Tibial nerve (tissue), 4 donors: ENCODE measurements at regions not wholly inside any gene's neighbourhood (a gene's known extent, or its start where the extent isn't known, plus 50 kb on each side); places are given as distances from the start of the nearest gene placed in this dataset.

Experiments
- DNase-seq, 2 donors: peaks; one replicate each; pipeline ENCODE4 v3.0.0-alpha.2; 2019; ENCODE audit warnings: low spot score in 2 of 2
- H3K27ac ChIP-seq, 4 donors: fragments of 200-600 bp; sonication (generic) in 3 of 4; one replicate each; pipeline ENCODE4 v1.5.1; 2017 to 2019; ENCODE audit warnings: mild to moderate bottlenecking in 1 of 4
- H3K27me3 ChIP-seq, 2 donors: fragments of 200-600 bp; sonication (generic) in 1 of 2; one replicate each; pipeline versions ENCODE4 v1.5.1 to v1.6.0; 2017 to 2019
- H3K36me3 ChIP-seq, 3 donors: fragments of 200-600 bp; sonication (generic); one replicate each; pipeline ENCODE4 v1.5.1; 2018 to 2019
- H3K4me1 ChIP-seq, 4 donors: fragments of 200-600 bp; sonication (generic) in 3 of 4; one replicate each; pipeline ENCODE4 v1.5.1; 2017 to 2019
- H3K4me3 ChIP-seq, 4 donors: fragments of 200-600 bp; sonication (generic) in 3 of 4; one replicate each; pipeline ENCODE4 v1.5.1; 2017 to 2019; ENCODE audit warnings: mild to moderate bottlenecking in 1 of 4, moderate library complexity in 1 of 4
- H3K9me3 ChIP-seq, 4 donors: fragments of 200-600 bp; sonication (generic) in 3 of 4; one replicate each; pipeline ENCODE4 v1.5.1; 2017 to 2019
- EP300 ChIP-seq, 2 donors: sonication (generic); formaldehyde crosslinking; IDR thresholded peaks; one replicate each; pipeline ENCODE4 v1.6.1; 2017; ENCODE audit warnings: antibody characterized with exemption in 2 of 2, mild to moderate bottlenecking in 1 of 2
- POLR2A ChIP-seq, 2 donors: fragments of 450-650 bp; IDR thresholded peaks; one replicate each; pipeline ENCODE4 v1.6.1; 2017; ENCODE audit warnings: antibody characterized with exemption in 2 of 2, mild to moderate bottlenecking in 2 of 2, moderate library complexity in 2 of 2
- WGBS, 2 donors: methylation state at CpG; one replicate each; pipeline ENCODE4 v1.1.5; 2018; 5-methylcytosine and 5-hydroxymethylcytosine counted together
- TF ChIP-seq, protein P1 (sequence below), 5 experiments: fragments of 200-600 bp in 3 of 5; fragments of 450-650 bp in 2 of 5; sonication (generic) in 3 of 5; IDR thresholded peaks; one replicate each; pipeline ENCODE4 v1.5.1; 2016 to 2019; ENCODE audit warnings: antibody characterized with exemption in 5 of 5, mild to moderate bottlenecking in 3 of 5, moderate library complexity in 2 of 5

DNA sequence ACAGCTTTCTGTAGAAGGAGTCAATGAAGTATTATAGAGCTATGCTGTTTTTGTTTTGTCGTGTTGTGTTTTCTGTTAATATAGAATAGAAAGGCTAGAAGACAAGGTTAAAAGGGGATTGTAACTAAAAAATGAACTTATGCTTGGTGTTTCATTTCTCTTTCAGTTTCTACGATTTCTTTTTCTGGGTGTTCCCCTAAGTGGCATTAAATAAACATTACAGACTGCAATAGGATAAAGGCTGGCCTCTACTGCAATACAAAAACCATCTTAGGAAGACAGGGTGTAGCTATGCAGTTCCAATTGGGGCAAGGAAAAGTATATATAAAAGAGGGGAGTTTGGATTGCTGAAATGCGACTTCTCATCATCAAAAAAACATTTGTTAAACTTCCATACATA is 1609.7 kb upstream of the ACVR2A start:
- Histone ChIP-seq H3K36me3 (no peaks in the 10 kb centered on the region), H3K4me1 (peaks cover 0 to 6% (median 2%) of the 10 kb centered on the region in 4 donors), H3K9me3 (no peaks in the 10 kb centered on the region), H3K4me3 (no peak overlapping the region), H3K27me3 (no peaks in the 10 kb centered on the region), H3K27ac (no peak overlapping the region)
- TF ChIP-seq, protein P1, sequence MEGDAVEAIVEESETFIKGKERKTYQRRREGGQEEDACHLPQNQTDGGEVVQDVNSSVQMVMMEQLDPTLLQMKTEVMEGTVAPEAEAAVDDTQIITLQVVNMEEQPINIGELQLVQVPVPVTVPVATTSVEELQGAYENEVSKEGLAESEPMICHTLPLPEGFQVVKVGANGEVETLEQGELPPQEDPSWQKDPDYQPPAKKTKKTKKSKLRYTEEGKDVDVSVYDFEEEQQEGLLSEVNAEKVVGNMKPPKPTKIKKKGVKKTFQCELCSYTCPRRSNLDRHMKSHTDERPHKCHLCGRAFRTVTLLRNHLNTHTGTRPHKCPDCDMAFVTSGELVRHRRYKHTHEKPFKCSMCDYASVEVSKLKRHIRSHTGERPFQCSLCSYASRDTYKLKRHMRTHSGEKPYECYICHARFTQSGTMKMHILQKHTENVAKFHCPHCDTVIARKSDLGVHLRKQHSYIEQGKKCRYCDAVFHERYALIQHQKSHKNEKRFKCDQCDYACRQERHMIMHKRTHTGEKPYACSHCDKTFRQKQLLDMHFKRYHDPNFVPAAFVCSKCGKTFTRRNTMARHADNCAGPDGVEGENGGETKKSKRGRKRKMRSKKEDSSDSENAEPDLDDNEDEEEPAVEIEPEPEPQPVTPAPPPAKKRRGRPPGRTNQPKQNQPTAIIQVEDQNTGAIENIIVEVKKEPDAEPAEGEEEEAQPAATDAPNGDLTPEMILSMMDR (IDR thresholded peaks at IDR 0.05), result no peak
- TF ChIP-seq EP300 (IDR thresholded peaks at IDR 0.05), result no peak
- TF ChIP-seq POLR2A (IDR thresholded peaks at IDR 0.05), result no peak
- WGBS, 2 donors, result 62 to 64% methylated on average over 3 of the region's 3 CpGs
- DNase-seq, result no peak

DNA sequence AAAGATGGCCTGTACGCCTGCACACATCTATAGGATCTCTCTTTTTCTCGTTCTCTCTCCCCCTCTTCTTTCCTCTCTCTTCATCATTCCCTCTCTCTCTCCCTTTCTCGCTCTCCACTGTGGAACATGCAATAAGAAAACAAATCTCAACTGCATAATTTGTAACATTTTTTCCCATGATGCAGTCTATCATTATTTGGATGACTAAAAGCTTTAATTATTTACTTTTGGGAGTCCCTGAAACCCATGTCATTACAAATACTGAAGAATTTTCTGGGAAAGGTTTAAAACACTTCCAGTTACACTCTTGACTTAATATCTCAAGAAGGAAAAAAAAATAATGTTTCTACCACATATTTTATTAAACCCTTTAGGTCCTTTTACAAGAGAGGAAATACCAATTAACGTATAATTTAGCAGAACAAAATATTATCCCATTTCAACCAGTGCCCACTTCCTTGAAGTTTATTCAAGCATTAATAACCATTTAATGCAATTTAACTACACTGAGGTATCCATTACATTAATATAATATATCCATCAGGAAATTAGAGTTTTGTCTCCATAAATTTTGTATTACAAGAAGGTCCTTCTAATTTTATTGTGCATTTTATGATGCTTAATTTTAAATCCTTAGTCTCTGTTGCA is 1615.2 kb upstream of the ACVR2A start:
- DNase-seq, result no peak
- no peak overlapping the region for H3K4me3 ChIP-seq
- no peaks in the 10 kb centered on the region for H3K36me3 ChIP-seq
- H3K27ac ChIP-seq, result no peak overlapping the region
- no peaks in the 10 kb centered on the region for H3K9me3 ChIP-seq
- H3K4me1 ChIP-seq, result peaks cover 0 to 5% (median 2%) of the 10 kb centered on the region in 4 donors
- H3K27me3 ChIP-seq, result no peaks in the 10 kb centered on the region
- 77 to 81% methylated on average over 4 of the region's 4 CpGs for WGBS, 2 donors
- no peak for TF ChIP-seq POLR2A (IDR thresholded peaks at IDR 0.05)

DNA sequence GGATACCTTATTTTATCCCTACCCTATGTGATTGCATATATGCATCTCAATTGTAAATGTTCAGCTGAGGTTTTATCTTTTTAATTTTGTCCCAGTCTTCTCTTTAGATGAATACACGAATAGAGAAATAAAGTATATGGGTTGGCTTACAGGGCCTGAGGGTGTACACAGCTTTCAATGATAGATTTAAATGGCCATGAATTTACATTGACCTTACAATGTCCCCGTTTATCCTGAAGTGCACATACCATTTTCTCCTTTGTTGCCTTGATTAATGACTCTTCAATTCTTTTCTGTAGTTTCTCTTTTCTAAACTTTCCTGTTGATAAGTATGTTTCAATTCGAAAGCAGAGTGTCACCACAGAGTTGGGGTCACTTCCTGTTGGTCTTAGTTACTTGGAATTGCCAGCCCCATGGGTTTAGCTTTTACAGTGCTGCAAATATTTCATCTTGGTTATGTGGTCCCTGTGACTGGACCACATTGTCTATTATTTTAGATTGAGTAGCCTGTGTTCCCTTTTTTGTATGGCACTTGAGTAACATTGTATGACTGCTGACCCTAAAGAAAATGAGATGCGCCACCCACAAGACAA is 1616.3 kb upstream of the ACVR2A start:
- Histone ChIP-seq H3K9me3 (no peaks in the 10 kb centered on the region), H3K27me3 (no peaks in the 10 kb centered on the region), H3K27ac (no peak overlapping the region), H3K4me1 (peaks cover 0 to 5% (median 2%) of the 10 kb centered on the region in 4 donors), H3K4me3 (no peak overlapping the region), H3K36me3 (no peaks in the 10 kb centered on the region)
- 46 to 55% methylated on average over 4 of the region's 4 CpGs for WGBS, 2 donors
- TF ChIP-seq POLR2A (IDR thresholded peaks at IDR 0.05) (no peak), EP300 (IDR thresholded peaks at IDR 0.05) (no peak)
- no peak for DNase-seq

DNA sequence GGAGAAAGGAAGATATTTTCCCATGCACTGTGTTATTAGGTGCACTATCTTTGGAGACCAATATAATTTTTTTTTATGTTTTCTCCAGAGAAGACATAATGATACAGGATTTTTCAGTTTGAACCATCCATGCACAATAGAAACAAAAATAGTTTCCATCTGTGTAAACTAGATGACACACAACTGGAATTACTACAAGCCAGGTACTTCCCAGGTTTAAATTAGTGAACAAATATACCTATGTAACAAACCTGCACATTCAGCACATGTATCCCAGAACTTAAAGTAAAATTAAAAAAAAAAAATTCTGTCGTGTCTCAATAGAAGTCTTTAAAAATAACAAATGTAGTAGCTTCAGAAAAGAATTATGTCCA is 1616.8 kb upstream of the ACVR2A start:
- H3K4me1 ChIP-seq, result peaks cover 0 to 5% (median 2%) of the 10 kb centered on the region in 4 donors
- no peaks in the 10 kb centered on the region for H3K27me3 ChIP-seq
- no peak overlapping the region for H3K4me3 ChIP-seq
- no peaks in the 10 kb centered on the region for H3K36me3 ChIP-seq
- 27 to 28% methylated on average over 1 of the region's 1 CpG for WGBS, 2 donors
- no peaks in the 10 kb centered on the region for H3K9me3 ChIP-seq
- TF ChIP-seq, protein P1 (IDR thresholded peaks at IDR 0.05), result no peak
- TF ChIP-seq EP300 (IDR thresholded peaks at IDR 0.05), result no peak
- TF ChIP-seq POLR2A (IDR thresholded peaks at IDR 0.05), result no peak
- no peak overlapping the region for H3K27ac ChIP-seq
- DNase-seq, result no peak

DNA sequence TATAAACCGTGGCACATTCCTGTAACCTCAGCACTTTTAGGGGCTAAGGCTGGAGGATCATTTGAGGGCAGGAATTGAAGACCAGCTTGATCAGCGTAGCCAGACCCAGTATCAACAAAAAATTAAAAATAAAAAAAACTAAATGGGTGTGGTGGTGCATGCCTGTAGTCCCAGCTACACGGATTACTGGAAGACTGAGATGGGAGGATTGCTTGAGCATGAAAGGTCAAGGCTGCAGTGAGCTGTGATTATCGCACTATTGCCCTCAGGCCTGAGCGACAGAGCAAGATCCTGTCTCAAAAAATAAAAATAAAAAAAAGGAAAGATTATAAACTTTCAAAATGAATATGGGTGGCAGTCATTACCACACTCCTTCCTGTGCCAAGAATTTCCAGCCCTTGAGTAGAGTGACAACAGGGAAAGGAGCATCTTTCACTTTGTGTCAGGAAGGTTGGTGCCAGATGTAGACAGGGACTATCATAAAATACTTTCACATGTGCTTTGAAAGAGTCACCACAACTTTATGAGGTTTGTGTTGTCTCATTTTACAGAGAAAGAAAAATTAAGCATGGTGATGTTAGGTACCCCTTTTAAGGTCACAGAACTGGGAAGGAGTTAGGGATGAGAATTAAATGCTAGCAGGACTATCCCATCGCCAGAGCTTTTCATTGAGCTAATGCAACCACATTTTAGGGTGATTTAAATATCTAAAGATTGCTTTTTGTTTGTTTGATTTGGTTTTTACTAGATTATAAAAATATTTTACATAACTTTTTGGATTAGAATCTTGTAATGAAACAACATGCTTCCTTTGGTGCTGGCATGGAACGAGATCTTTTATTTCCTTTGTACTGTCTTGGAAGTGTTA is 1617.4 kb upstream of the ACVR2A start:
- 65 to 68% methylated on average over 7 of the region's 7 CpGs for WGBS, 2 donors
- no peak overlapping the region for H3K27ac ChIP-seq

More for the DNA sequence above, 1617.4 kb upstream of the ACVR2A start:
- no peak for DNase-seq
- TF ChIP-seq, protein P1 (IDR thresholded peaks at IDR 0.05), result no peak
- TF ChIP-seq EP300 (IDR thresholded peaks at IDR 0.05), result no peak
- TF ChIP-seq POLR2A (IDR thresholded peaks at IDR 0.05), result no peak
- no peaks in the 10 kb centered on the region for H3K9me3 ChIP-seq
- no peak overlapping the region for H3K4me3 ChIP-seq
- H3K27me3 ChIP-seq, result no peaks in the 10 kb centered on the region
- H3K4me1 ChIP-seq, result peaks cover 0 to 5% (median 2%) of the 10 kb centered on the region in 4 donors
- H3K36me3 ChIP-seq, result no peaks in the 10 kb centered on the region
